Rectal smooth muscle tissue (tissue), 1 donor: ENCODE measurements at regions not wholly inside any gene's neighbourhood (a gene's known extent, or its start where the extent isn't known, plus 50 kb on each side); places are given as distances from the start of the nearest gene placed in this dataset.

Source experiments
- H3K27ac ChIP-seq: one replicate; pipeline ENCODE4 v1.7.0; 2013; ENCODE audit warnings: low read depth, low read length, inconsistent platforms
- H3K27me3 ChIP-seq: one replicate; pipeline ENCODE4 v1.7.0; 2013; ENCODE audit warnings: low read length; ENCODE audit not compliant: control insufficient read depth, insufficient read depth
- H3K36me3 ChIP-seq: one replicate; pipeline ENCODE4 v1.7.0; 2013; ENCODE audit warnings: low read length; ENCODE audit not compliant: control insufficient read depth, insufficient read depth
- H3K4me1 ChIP-seq: one replicate; pipeline ENCODE4 v1.7.0; 2013; ENCODE audit warnings: low read length; ENCODE audit not compliant: control insufficient read depth, insufficient read depth
- H3K4me3 ChIP-seq: one replicate; pipeline ENCODE4 v1.7.0; 2013; ENCODE audit warnings: low read length
- H3K9ac ChIP-seq: one replicate; pipeline ENCODE4 v1.7.0; 2013; ENCODE audit warnings: low read length

GRCh38 chr11:15579287-15580001 lies 464.7 kb downstream of the INSC start:
- Histone ChIP-seq H3K4me1 (no peaks in the 10 kb centered on the region), H3K27me3 (no peaks in the 10 kb centered on the region), H3K27ac (no peak overlapping the region), H3K36me3 (no peaks in the 10 kb centered on the region), H3K4me3 (no peak overlapping the region), H3K9ac (no peak overlapping the region)

GRCh38 chr11:15580056-15580774 lies 465.5 kb downstream of the INSC start:
- Histone ChIP-seq H3K4me3 (no peak overlapping the region), H3K9ac (no peak overlapping the region), H3K27me3 (no peaks in the 10 kb centered on the region), H3K36me3 (no peaks in the 10 kb centered on the region), H3K27ac (no peak overlapping the region), H3K4me1 (no peaks in the 10 kb centered on the region)

GRCh38 chr11:15580775-15581095 lies 466.0 kb downstream of the INSC start:
- Histone ChIP-seq H3K27ac (no peak overlapping the region), H3K4me1 (no peaks in the 10 kb centered on the region), H3K9ac (no peak overlapping the region), H3K4me3 (no peak overlapping the region), H3K36me3 (no peaks in the 10 kb centered on the region), H3K27me3 (no peaks in the 10 kb centered on the region)

- no peak overlapping the region for H3K27ac ChIP-seq
- no peak overlapping the region for H3K4me3 ChIP-seq
- no peaks in the 10 kb centered on the region for H3K4me1 ChIP-seq
- H3K9ac ChIP-seq: no peak overlapping the region
- H3K27me3 ChIP-seq: no peaks in the 10 kb centered on the region
- H3K36me3 ChIP-seq: no peaks in the 10 kb centered on the region
These were observed 469.4 kb downstream of the INSC start for GRCh38 chr11:15584158-15584557.

- Histone ChIP-seq H3K4me1 (no peaks in the 10 kb centered on the region), H3K27ac (no peak overlapping the region), H3K9ac (no peak overlapping the region), H3K36me3 (no peaks in the 10 kb centered on the region), H3K4me3 (no peak overlapping the region), H3K27me3 (no peaks in the 10 kb centered on the region)
These were observed 471.0 kb downstream of the INSC start for GRCh38 chr11:15585602-15586331.

- no peaks in the 10 kb centered on the region for H3K4me1 ChIP-seq
- no peaks in the 10 kb centered on the region for H3K36me3 ChIP-seq
- no peak overlapping the region for H3K4me3 ChIP-seq
- H3K27me3 ChIP-seq: no peaks in the 10 kb centered on the region
- H3K27ac ChIP-seq: no peak overlapping the region
- H3K9ac ChIP-seq: no peak overlapping the region
These were observed 472.2 kb downstream of the INSC start for GRCh38 chr11:15586741-15587473.

- Histone ChIP-seq H3K27ac (no peak overlapping the region), H3K4me1 (no peaks in the 10 kb centered on the region), H3K9ac (no peak overlapping the region), H3K4me3 (no peak overlapping the region), H3K27me3 (no peaks in the 10 kb centered on the region), H3K36me3 (no peaks in the 10 kb centered on the region)
These were observed 474.4 kb downstream of the INSC start for GRCh38 chr11:15589070-15589626.

GRCh38 chr11:15590132-15590531 lies 475.4 kb downstream of the INSC start:
- no peaks in the 10 kb centered on the region for H3K36me3 ChIP-seq
- H3K27ac ChIP-seq: no peak overlapping the region
- no peaks in the 10 kb centered on the region for H3K27me3 ChIP-seq
- no peaks in the 10 kb centered on the region for H3K4me1 ChIP-seq
- no peak overlapping the region for H3K9ac ChIP-seq
- H3K4me3 ChIP-seq: no peak overlapping the region

GRCh38 chr11:15591112-15591537 lies 476.4 kb downstream of the INSC start:
- no peaks in the 10 kb centered on the region for H3K36me3 ChIP-seq
- no peak overlapping the region for H3K27ac ChIP-seq
- no peak overlapping the region for H3K9ac ChIP-seq
- no peaks in the 10 kb centered on the region for H3K4me1 ChIP-seq
- H3K27me3 ChIP-seq: no peaks in the 10 kb centered on the region
- no peak overlapping the region for H3K4me3 ChIP-seq

GRCh38 chr11:15594607-15595006 lies 479.9 kb downstream of the INSC start:
- Histone ChIP-seq H3K4me3 (no peak overlapping the region), H3K36me3 (no peaks in the 10 kb centered on the region), H3K27me3 (no peaks in the 10 kb centered on the region), H3K4me1 (no peaks in the 10 kb centered on the region), H3K9ac (no peak overlapping the region), H3K27ac (no peak overlapping the region)

- H3K9ac ChIP-seq: no peak overlapping the region
- H3K4me3 ChIP-seq: no peak overlapping the region
- no peaks in the 10 kb centered on the region for H3K4me1 ChIP-seq
- H3K27me3 ChIP-seq: no peaks in the 10 kb centered on the region
- H3K36me3 ChIP-seq: no peaks in the 10 kb centered on the region
- no peak overlapping the region for H3K27ac ChIP-seq
These were observed 484.7 kb downstream of the INSC start for GRCh38 chr11:15599376-15599775.

GRCh38 chr11:15602047-15602446 lies 487.3 kb downstream of the INSC start:
- H3K27ac ChIP-seq: no peak overlapping the region
- no peak overlapping the region for H3K4me3 ChIP-seq
- H3K9ac ChIP-seq: no peak overlapping the region
- H3K36me3 ChIP-seq: no peaks in the 10 kb centered on the region
- H3K27me3 ChIP-seq: no peaks in the 10 kb centered on the region
- no peaks in the 10 kb centered on the region for H3K4me1 ChIP-seq
